HepG2 (cell line): ENCODE measurements at regions not wholly inside any gene's neighbourhood (a gene's known extent, or its start where the extent isn't known, plus 50 kb on each side); places are given as distances from the start of the nearest gene placed in this dataset.

Experiments used
- CCAR2 ChIP-seq: fragments of 200-400 bp; formaldehyde crosslinking; optimal IDR thresholded peaks from 2 replicates; pipeline ENCODE3; 2018; ENCODE audit warnings: low read depth, mild to moderate bottlenecking, low read length, moderate library complexity
- CTCF ChIP-seq: sonication (generic); formaldehyde crosslinking; IDR thresholded peaks from 2 replicates; pipeline ENCODE4 v1.5.0; 2020; ENCODE audit warnings: mild to moderate bottlenecking, missing genetic modification reagents, moderate library complexity
- EZH2 ChIP-seq: conservative IDR thresholded peaks from 2 replicates; pipeline ENCODE4 v1.6.1; 2012; ENCODE audit warnings: mild to moderate bottlenecking, low read depth, low read length, moderate library complexity
- GABPB1 ChIP-seq: IDR thresholded peaks from 2 replicates; pipeline ENCODE4 v1.6.1; 2016; ENCODE audit warnings: mild to moderate bottlenecking, missing genetic modification reagents, moderate library complexity, missing compliant biosample characterization
- MAX ChIP-seq: IDR thresholded peaks from 2 replicates; pipeline ENCODE4 v1.6.1; 2012; ENCODE audit warnings: inconsistent platforms
- NR2C2 ChIP-seq: sonication (generic); formaldehyde crosslinking; IDR thresholded peaks from 2 replicates; pipeline ENCODE4 v1.4.0; 2020; ENCODE audit warnings: missing genetic modification reagents, mild to moderate bottlenecking, moderate library complexity, borderline replicate concordance
- POLR2A ChIP-seq, 2 experiments: IDR thresholded peaks; 2 replicates each; pipeline ENCODE4 v1.6.1; 2011; ENCODE audit warnings: low read depth in 2 of 2, low read length in 2 of 2, mild to moderate bottlenecking in 1 of 2, moderate library complexity in 1 of 2; ENCODE audit not compliant: insufficient read depth in 1 of 2
- SMAD3 ChIP-seq: sonication (generic); formaldehyde crosslinking; IDR thresholded peaks from 2 replicates; pipeline ENCODE4 v1.4.0; 2020; ENCODE audit warnings: missing genetic modification reagents
- SNAPC5 ChIP-seq: sonication (generic); formaldehyde crosslinking; IDR thresholded peaks from 2 replicates; pipeline ENCODE4 v1.8.1; 2023; ENCODE audit warnings: mild to moderate bottlenecking, missing genetic modification reagents, borderline replicate concordance
- ZNF20 ChIP-seq: sonication (generic); formaldehyde crosslinking; IDR thresholded peaks from 2 replicates; pipeline ENCODE4 v1.4.0; 2020; ENCODE audit warnings: mild to moderate bottlenecking, moderate library complexity, missing genetic modification reagents
- ZNF652 ChIP-seq: IDR thresholded peaks from 2 replicates; pipeline ENCODE4 v1.6.1; 2016; ENCODE audit warnings: low read depth, borderline replicate concordance

GRCh38 chr11:27841023-27841422, 140.8 kb upstream of the BDNF start:
- TF ChIP-seq MAX = no peak
- TF ChIP-seq CCAR2 = no peak
- no peak for TF ChIP-seq SNAPC5 (CRISPR knock-in tag)
- TF ChIP-seq GABPB1 (CRISPR knock-in tag) = no peak
- no peak for TF ChIP-seq CTCF
- TF ChIP-seq ZNF652 (CRISPR knock-in tag) = no peak
- no peak for TF ChIP-seq POLR2A (IDR thresholded peaks at IDR 0.05; ENCODE audit: insufficient read depth in 1 of 2, low read depth in 2 of 2, low read length in 2 of 2)
- TF ChIP-seq ZNF20 = no peak
- TF ChIP-seq SMAD3 (CRISPR knock-in tag) = no peak
- TF ChIP-seq NR2C2 (CRISPR knock-in tag) = no peak
- no peak for TF ChIP-seq EZH2
